ENCODE measurements at regions not wholly inside any gene's neighbourhood (a gene's known extent, or its start where the extent isn't known, plus 50 kb on each side); places are given as distances from the start of the nearest gene placed in this dataset.

DNA sequence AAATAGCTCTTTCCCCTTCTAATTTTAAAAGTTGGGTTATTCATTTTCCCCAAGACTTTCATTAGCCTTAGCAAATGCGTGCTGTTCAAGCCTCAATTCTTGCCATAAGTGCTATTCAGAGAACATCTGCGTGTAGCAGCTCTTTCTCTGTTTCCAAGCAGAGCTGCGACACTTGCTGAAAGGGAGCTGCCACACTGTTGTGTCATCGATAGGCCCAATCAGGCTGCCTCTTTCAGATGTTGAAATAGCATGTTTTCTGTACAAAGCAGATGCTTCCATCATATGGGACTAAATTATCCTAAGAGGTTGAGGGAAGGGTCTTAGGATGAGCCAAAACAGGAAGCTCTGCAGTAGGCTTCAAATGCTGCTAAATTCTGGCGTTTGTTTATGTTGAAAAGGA, 220.9 kb upstream of the CDC14C start:
- intact Hi-C loops (cut with DNase I): no loop called here
- Histone ChIP-seq H3K4me1 (no peaks in the 10 kb centered on the region), H3K4me3 (no peak overlapping the region), H3K27me3 (no peaks in the 10 kb centered on the region), H3K9me3 (no peaks in the 10 kb centered on the region), H3K36me3 (no peaks in the 10 kb centered on the region), H3K27ac (no peak overlapping the region)
- no peak for DNase-seq
- TF ChIP-seq, protein P1, sequence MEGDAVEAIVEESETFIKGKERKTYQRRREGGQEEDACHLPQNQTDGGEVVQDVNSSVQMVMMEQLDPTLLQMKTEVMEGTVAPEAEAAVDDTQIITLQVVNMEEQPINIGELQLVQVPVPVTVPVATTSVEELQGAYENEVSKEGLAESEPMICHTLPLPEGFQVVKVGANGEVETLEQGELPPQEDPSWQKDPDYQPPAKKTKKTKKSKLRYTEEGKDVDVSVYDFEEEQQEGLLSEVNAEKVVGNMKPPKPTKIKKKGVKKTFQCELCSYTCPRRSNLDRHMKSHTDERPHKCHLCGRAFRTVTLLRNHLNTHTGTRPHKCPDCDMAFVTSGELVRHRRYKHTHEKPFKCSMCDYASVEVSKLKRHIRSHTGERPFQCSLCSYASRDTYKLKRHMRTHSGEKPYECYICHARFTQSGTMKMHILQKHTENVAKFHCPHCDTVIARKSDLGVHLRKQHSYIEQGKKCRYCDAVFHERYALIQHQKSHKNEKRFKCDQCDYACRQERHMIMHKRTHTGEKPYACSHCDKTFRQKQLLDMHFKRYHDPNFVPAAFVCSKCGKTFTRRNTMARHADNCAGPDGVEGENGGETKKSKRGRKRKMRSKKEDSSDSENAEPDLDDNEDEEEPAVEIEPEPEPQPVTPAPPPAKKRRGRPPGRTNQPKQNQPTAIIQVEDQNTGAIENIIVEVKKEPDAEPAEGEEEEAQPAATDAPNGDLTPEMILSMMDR (IDR thresholded peaks at IDR 0.05): no peak
- ATAC-seq: no peak
- WGBS, 2 donors: 79 to 80% methylated on average over 5 of the region's 5 CpGs

DNA sequence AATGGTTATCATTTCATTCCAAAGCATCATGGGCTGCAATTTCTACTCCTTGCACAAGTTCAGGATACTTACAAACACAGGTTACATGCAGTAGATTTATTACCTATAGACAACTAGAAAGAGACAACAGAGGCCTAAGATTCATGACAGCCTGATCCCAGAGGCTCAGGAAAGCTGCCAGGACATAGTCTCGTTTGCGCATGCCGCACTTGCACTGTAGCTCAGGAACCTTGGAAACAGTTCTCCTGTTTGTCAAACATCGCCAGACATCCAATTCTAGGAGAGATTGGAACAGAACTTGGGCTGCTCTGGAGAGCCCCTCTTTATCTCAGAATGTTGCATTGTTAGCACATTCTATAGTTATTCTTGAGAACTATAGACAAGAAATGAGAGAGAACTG, 216.2 kb upstream of the CDC14C start:
- Histone ChIP-seq H3K4me1 (no peaks in the 10 kb centered on the region), H3K27me3 (no peaks in the 10 kb centered on the region), H3K27ac (no peak overlapping the region), H3K9me3 (no peaks in the 10 kb centered on the region), H3K4me3 (no peak overlapping the region), H3K36me3 (no peaks in the 10 kb centered on the region)
- no peak for DNase-seq
- intact Hi-C loops (cut with DNase I): no loop called here
- ATAC-seq: no peak
- TF ChIP-seq, protein P1 (IDR thresholded peaks at IDR 0.05): no peak
- 83 to 85% methylated on average over 4 of the region's 4 CpGs for WGBS, 2 donors

DNA sequence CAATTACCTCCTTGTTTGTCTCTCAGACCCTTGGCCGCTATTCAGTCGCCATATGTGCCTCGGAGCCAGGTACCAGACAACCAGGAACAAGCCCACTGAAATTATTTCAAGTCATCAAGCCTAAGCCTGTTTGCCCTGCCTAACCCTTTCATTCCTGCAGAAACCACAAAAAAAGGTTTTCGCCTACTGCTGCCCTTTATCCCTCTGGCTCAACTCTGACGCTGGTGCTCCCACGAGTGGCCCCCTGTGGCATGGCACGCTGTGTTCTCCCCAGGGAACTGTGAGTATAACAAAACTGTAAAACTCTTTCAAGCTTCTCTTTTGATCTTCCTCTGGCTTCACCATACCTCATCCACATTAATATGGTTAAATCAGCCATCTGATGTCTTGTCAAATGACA, 215.7 kb upstream of the CDC14C start:
- intact Hi-C loops (cut with DNase I): no loop called here
- ATAC-seq: no peak
- DNase-seq: no peak
- no peaks in the 10 kb centered on the region for H3K36me3 ChIP-seq
- H3K4me3 ChIP-seq: no peak overlapping the region
- TF ChIP-seq, protein P1 (IDR thresholded peaks at IDR 0.05): no peak
- H3K4me1 ChIP-seq: no peaks in the 10 kb centered on the region
- WGBS, 2 donors: 57 to 63% methylated on average over 7 of the region's 7 CpGs
- no peak overlapping the region for H3K27ac ChIP-seq
- no peaks in the 10 kb centered on the region for H3K27me3 ChIP-seq
- H3K9me3 ChIP-seq: no peaks in the 10 kb centered on the region

DNA sequence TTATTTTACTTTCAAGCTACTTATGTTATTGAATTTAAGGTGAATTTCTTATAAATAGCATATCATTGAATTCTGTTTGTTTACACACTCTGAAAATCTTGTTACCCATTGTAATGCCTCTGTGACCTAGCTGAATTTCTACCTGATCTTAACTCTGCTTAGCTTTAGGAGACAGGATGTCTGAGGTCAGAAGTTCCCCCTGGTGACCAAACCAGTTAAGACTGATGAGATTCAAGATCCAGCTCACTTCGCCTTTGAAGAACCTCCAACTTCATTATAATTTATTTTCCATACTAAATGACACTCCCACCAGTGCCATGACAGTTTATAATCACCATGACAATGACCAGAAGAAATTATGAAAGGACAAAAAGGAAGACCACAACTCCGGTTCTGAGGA, 213.4 kb upstream of the CDC14C start:
- H3K27me3 ChIP-seq: no peaks in the 10 kb centered on the region
- ATAC-seq: no peak
- no peak for DNase-seq
- 63 to 73% methylated on average over 2 of the region's 2 CpGs for WGBS, 2 donors
- no peaks in the 10 kb centered on the region for H3K4me1 ChIP-seq
- no peak overlapping the region for H3K27ac ChIP-seq
- TF ChIP-seq, protein P1 (IDR thresholded peaks at IDR 0.05): no peak
- H3K9me3 ChIP-seq: no peaks in the 10 kb centered on the region
- no peaks in the 10 kb centered on the region for H3K36me3 ChIP-seq
- intact Hi-C loops (cut with DNase I): no loop called here
- H3K4me3 ChIP-seq: no peak overlapping the region
